Neural cell (in vitro differentiated cells): ENCODE measurements at regions not wholly inside any gene's neighbourhood (a gene's known extent, or its start where the extent isn't known, plus 50 kb on each side); places are given as distances from the start of the nearest gene placed in this dataset.

ENCODE experiments used
- H2AFZ ChIP-seq: fragments of 200-600, 300-800 bp; sonication (generic), shearing (Covaris generic); 2 replicates; pipeline ENCODE4 v1.6.0; 2014; ENCODE audit warnings: low read depth, mild to moderate bottlenecking, antibody characterized with exemption, low read length, moderate library complexity
- H3F3A ChIP-seq: fragments of 200-600 bp; shearing (Covaris generic); 2 replicates; pipeline ENCODE4 v1.6.1; 2016; ENCODE audit warnings: mild to moderate bottlenecking, moderate library complexity, mixed read lengths, antibody characterized with exemption, low read length; ENCODE audit not compliant: insufficient read depth, poor library complexity, severe bottlenecking
- H3K27ac ChIP-seq: fragments of 200-600, 300-800 bp; sonication (generic), shearing (Covaris generic); 2 replicates; pipeline ENCODE4 v1.5.1; 2014; ENCODE audit warnings: mild to moderate bottlenecking, low read length, moderate library complexity
- H3K27me3 ChIP-seq: fragments of 300-800, 200-600 bp; sonication (generic), shearing (Covaris generic); 2 replicates; pipeline ENCODE4 v1.6.0; 2014; ENCODE audit warnings: mild to moderate bottlenecking, low read depth, low read length, moderate library complexity; ENCODE audit not compliant: insufficient read depth
- H3K36me3 ChIP-seq: fragments of 300-800, 200-600 bp; sonication (generic), shearing (Covaris generic); 2 replicates; pipeline ENCODE4 v1.5.1; 2014; ENCODE audit warnings: mild to moderate bottlenecking, antibody characterized with exemption, low read length, moderate library complexity; ENCODE audit not compliant: insufficient read depth
- H3K4me2 ChIP-seq: fragments of 300-800, 200-600 bp; sonication (generic), shearing (Covaris generic); 2 replicates; pipeline ENCODE4 v1.6.0; 2014; ENCODE audit warnings: mild to moderate bottlenecking, low read length
- H3K4me3 ChIP-seq: fragments of 300-800, 200-600 bp; sonication (generic), shearing (Covaris generic); 2 replicates; pipeline ENCODE4 v1.5.1; 2014; ENCODE audit warnings: mild to moderate bottlenecking, low read length, moderate library complexity
- H3K79me2 ChIP-seq: fragments of 200-600 bp; shearing (Covaris generic); replicated peaks from 2 replicates; pipeline ENCODE4 v1.6.0; 2014; ENCODE audit warnings: mild to moderate bottlenecking, low read length, moderate library complexity; ENCODE audit not compliant: insufficient read depth
- H3K9ac ChIP-seq: fragments of 300-800, 200-600 bp; sonication (generic), shearing (Covaris generic); 2 replicates; pipeline ENCODE4 v1.6.1; 2016; ENCODE audit warnings: mild to moderate bottlenecking, low read length, mixed read lengths
- H3K9me2 ChIP-seq: fragments of 200-600 bp; shearing (Covaris generic); 2 replicates; pipeline ENCODE4 v1.6.1; 2016; ENCODE audit warnings: mild to moderate bottlenecking, low read length, mixed read lengths; ENCODE audit not compliant: insufficient read depth
- H3K9me3 ChIP-seq: fragments of 200-600, 300-800 bp; sonication (generic), shearing (Covaris generic); 2 replicates; pipeline ENCODE4 v1.6.1; 2016; ENCODE audit warnings: mild to moderate bottlenecking, mixed run types, low read length, moderate library complexity, mixed read lengths
- H4K20me1 ChIP-seq: fragments of 200-600 bp; shearing (Covaris generic); 2 replicates; pipeline ENCODE4 v1.6.1; 2016; ENCODE audit warnings: mild to moderate bottlenecking, mixed run types; ENCODE audit not compliant: insufficient read depth
- EP300 ChIP-seq: fragments of 450-650 bp; conservative IDR thresholded peaks from 2 replicates; pipeline ENCODE4 v1.6.1; 2014; ENCODE audit warnings: antibody characterized with exemption, mild to moderate bottlenecking, moderate library complexity; ENCODE audit not compliant: poor library complexity, severe bottlenecking
- EZH2 ChIP-seq: fragments of 200-600, 300-800 bp; shearing (Covaris generic), sonication (generic); IDR thresholded peaks from 2 replicates; pipeline ENCODE4 v1.6.1; 2014; ENCODE audit warnings: antibody characterized with exemption, low read length, borderline replicate concordance, mild to moderate bottlenecking; ENCODE audit not compliant: insufficient read depth, poor library complexity, severe bottlenecking
- MXI1 ChIP-seq: fragments of 450-650 bp; conservative IDR thresholded peaks from 2 replicates; pipeline ENCODE4 v1.6.1; 2014; ENCODE audit warnings: antibody characterized with exemption, mild to moderate bottlenecking; ENCODE audit not compliant: poor library complexity, severe bottlenecking
- POLR2AphosphoS5 ChIP-seq: IDR thresholded peaks from 2 replicates; pipeline ENCODE4 v1.6.1; 2012
- RAD21 ChIP-seq: fragments of 450-650 bp; conservative IDR thresholded peaks from 2 replicates; pipeline ENCODE4 v1.6.1; 2014; ENCODE audit warnings: antibody characterized with exemption, mild to moderate bottlenecking, moderate library complexity
- SMC3 ChIP-seq: fragments of 450-650 bp; conservative IDR thresholded peaks from 2 replicates; pipeline ENCODE4 v1.6.1; 2014; ENCODE audit warnings: antibody characterized with exemption, mild to moderate bottlenecking, moderate library complexity; ENCODE audit not compliant: poor library complexity
- TAF1 ChIP-seq: IDR thresholded peaks from 2 replicates; pipeline ENCODE4 v1.6.1; 2012; ENCODE audit warnings: low read depth
- TF ChIP-seq, protein P1 (sequence below): IDR thresholded peaks from 2 replicates; pipeline ENCODE4 v1.6.1; 2012; ENCODE audit warnings: borderline replicate concordance
- TF ChIP-seq, protein P2 (sequence below): fragments of 450-650 bp; IDR thresholded peaks from 2 replicates; pipeline ENCODE4 v1.5.1; 2014; ENCODE audit warnings: antibody characterized with exemption, mild to moderate bottlenecking, moderate library complexity; ENCODE audit not compliant: poor library complexity, severe bottlenecking

DNA sequence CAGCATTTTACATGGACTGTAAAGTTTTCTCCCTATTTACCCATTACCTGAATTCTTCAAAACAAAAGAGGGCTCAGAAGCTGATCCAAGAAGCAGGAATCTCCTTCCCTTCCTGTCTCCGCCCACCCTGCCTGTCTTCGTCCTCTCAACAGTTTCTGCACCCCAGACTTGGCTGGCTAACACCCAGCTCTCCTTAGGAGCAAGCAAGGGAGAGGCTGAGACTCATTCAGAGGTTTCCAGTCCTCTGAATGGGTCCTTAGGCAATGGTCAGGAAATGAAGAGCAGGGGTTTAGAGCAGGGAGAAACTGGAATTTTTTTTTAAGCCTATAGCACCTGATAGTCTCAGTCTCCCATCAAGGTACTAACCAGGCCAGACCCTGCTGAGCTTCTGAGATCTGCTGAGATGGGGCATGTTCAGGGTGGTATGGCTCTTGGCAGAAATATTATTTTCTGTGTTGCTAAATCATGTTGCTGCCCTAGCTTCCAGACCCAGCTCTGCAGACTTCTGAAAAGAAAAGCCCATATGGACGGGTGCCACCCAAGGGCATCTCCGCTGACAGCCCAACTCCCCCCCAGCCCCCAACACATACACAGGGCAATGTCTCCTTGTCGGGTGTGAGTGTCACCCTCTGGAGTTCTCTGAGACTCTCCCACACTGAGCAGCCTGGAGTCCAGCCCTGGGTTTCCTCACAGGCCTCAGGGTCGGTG lies 74.6 kb upstream of the CD93 start:
- Histone ChIP-seq H2AFZ (no peak overlapping the region), H3K79me2 (no peaks in the 10 kb centered on the region), H3K4me2 (no peak overlapping the region), H3K36me3 (no peaks in the 10 kb centered on the region), H3K27ac (no peak overlapping the region), H3K9ac (no peak overlapping the region), H3K27me3 (no peaks in the 10 kb centered on the region), H4K20me1 (no peaks in the 10 kb centered on the region), H3F3A (no peaks in the 10 kb centered on the region), H3K9me3 (no peaks in the 10 kb centered on the region), H3K4me3 (no peak overlapping the region), H3K9me2 (no peaks in the 10 kb centered on the region)
- TF ChIP-seq RAD21, result no peak
- TF ChIP-seq TAF1, result no peak
- TF ChIP-seq POLR2AphosphoS5, result no peak

DNA sequence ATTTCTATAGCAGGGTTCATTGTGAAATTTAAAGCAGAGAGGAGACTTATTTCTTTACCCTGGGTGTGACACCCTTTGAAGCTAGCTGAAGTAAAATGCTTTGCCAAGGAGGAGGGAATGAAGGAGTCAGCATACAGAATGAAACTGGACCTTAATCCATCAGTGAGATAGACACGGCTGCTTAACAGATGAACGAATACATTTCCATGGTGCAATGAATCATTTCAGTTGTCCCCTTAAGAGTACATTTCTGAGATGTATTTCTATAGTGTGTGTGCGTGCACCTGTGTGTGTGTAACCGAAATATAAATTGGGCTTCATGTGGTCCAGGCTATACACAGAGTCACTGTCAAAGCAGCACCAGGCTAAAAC lies 73.8 kb upstream of the CD93 start:
- TF ChIP-seq, protein P1, sequence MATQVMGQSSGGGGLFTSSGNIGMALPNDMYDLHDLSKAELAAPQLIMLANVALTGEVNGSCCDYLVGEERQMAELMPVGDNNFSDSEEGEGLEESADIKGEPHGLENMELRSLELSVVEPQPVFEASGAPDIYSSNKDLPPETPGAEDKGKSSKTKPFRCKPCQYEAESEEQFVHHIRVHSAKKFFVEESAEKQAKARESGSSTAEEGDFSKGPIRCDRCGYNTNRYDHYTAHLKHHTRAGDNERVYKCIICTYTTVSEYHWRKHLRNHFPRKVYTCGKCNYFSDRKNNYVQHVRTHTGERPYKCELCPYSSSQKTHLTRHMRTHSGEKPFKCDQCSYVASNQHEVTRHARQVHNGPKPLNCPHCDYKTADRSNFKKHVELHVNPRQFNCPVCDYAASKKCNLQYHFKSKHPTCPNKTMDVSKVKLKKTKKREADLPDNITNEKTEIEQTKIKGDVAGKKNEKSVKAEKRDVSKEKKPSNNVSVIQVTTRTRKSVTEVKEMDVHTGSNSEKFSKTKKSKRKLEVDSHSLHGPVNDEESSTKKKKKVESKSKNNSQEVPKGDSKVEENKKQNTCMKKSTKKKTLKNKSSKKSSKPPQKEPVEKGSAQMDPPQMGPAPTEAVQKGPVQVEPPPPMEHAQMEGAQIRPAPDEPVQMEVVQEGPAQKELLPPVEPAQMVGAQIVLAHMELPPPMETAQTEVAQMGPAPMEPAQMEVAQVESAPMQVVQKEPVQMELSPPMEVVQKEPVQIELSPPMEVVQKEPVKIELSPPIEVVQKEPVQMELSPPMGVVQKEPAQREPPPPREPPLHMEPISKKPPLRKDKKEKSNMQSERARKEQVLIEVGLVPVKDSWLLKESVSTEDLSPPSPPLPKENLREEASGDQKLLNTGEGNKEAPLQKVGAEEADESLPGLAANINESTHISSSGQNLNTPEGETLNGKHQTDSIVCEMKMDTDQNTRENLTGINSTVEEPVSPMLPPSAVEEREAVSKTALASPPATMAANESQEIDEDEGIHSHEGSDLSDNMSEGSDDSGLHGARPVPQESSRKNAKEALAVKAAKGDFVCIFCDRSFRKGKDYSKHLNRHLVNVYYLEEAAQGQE, result no peak
- TF ChIP-seq SMC3 (no peak), EZH2 (no peak), EP300 (no peak), TAF1 (no peak), MXI1 (no peak)
- TF ChIP-seq, protein P2, sequence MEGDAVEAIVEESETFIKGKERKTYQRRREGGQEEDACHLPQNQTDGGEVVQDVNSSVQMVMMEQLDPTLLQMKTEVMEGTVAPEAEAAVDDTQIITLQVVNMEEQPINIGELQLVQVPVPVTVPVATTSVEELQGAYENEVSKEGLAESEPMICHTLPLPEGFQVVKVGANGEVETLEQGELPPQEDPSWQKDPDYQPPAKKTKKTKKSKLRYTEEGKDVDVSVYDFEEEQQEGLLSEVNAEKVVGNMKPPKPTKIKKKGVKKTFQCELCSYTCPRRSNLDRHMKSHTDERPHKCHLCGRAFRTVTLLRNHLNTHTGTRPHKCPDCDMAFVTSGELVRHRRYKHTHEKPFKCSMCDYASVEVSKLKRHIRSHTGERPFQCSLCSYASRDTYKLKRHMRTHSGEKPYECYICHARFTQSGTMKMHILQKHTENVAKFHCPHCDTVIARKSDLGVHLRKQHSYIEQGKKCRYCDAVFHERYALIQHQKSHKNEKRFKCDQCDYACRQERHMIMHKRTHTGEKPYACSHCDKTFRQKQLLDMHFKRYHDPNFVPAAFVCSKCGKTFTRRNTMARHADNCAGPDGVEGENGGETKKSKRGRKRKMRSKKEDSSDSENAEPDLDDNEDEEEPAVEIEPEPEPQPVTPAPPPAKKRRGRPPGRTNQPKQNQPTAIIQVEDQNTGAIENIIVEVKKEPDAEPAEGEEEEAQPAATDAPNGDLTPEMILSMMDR, result no peak
- Histone ChIP-seq H3K27me3 (no peaks in the 10 kb centered on the region), H3K9me3 (no peaks in the 10 kb centered on the region), H3K36me3 (no peaks in the 10 kb centered on the region), H4K20me1 (no peaks in the 10 kb centered on the region), H3F3A (no peaks in the 10 kb centered on the region), H2AFZ (no peak overlapping the region), H3K9ac (no peak overlapping the region), H3K9me2 (no peaks in the 10 kb centered on the region), H3K4me3 (no peak overlapping the region), H3K27ac (no peak overlapping the region), H3K79me2 (no peaks in the 10 kb centered on the region), H3K4me2 (no peak overlapping the region)
